PC-9 (cell line): ENCODE measurements at regions not wholly inside any gene's neighbourhood (a gene's known extent, or its start where the extent isn't known, plus 50 kb on each side); places are given as distances from the start of the nearest gene placed in this dataset.

Source experiments
- BruUV-seq: library from RNA; stranded (reverse); fragments of 400-500 nt; replicated peaks from 2 replicates; lab custom pipeline; 2021; lab: Mats Ljungman, UMichigan
- CTCF ChIA-PET: fragments of 300-600 bp; sonication (Branson Sonifier 250); formaldehyde crosslinking; loops from one replicate; lab custom pipeline; 2022; ENCODE audit warnings: antibody characterized with exemption; lab: Charles Lee
- POLR2A ChIA-PET: fragments of 300-600 bp; sonication (Branson Sonifier 250); formaldehyde crosslinking; loops from one replicate; lab custom pipeline; 2022; ENCODE audit warnings: antibody characterized with exemption; ENCODE audit not compliant: unreplicated experiment; lab: Charles Lee
- DNase-seq, 2 experiments: peaks; one replicate each; pipeline versions ENCODE4 v3.0.0 to v3.0.0-alpha.2; 2015 to 2022; ENCODE audit warnings: mixed read lengths in 1 of 2
- H2AFZ ChIP-seq: fragments of 200-600 bp; sonication (generic); 2 replicates; pipeline ENCODE4 v1.8.1; 2017; ENCODE audit warnings: antibody characterized with exemption
- H3F3A ChIP-seq: fragments of 200-600 bp; sonication (generic); 2 replicates; pipeline ENCODE4 v1.8.1; 2017; ENCODE audit warnings: antibody characterized with exemption, mild to moderate bottlenecking, low read depth; ENCODE audit not compliant: insufficient read depth
- H3K27ac ChIP-seq: fragments of 200-600 bp; sonication (generic); 2 replicates; pipeline ENCODE4 v1.6.1; 2016; ENCODE audit warnings: mixed run types
- H3K27me3 ChIP-seq: fragments of 200-600 bp; sonication (generic); 2 replicates; pipeline ENCODE4 v1.6.1; 2016; ENCODE audit warnings: low read depth, mixed run types; ENCODE audit not compliant: insufficient read depth
- H3K36me3 ChIP-seq: fragments of 200-600 bp; sonication (generic); 2 replicates; pipeline ENCODE4 v1.6.1; 2016; ENCODE audit warnings: low read depth, mixed run types
- H3K4me1 ChIP-seq: fragments of 200-600 bp; sonication (generic); replicated peaks from 2 replicates; pipeline ENCODE4 v1.6.1; 2016; ENCODE audit warnings: mixed run types; ENCODE audit not compliant: insufficient read depth
- H3K4me2 ChIP-seq: fragments of 200-600 bp; sonication (generic); 2 replicates; pipeline ENCODE4 v1.6.1; 2017; ENCODE audit warnings: mixed run types
- H3K4me3 ChIP-seq: fragments of 200-600 bp; sonication (generic); 2 replicates; pipeline ENCODE4 v1.6.1; 2016; ENCODE audit warnings: mixed run types
- H3K79me2 ChIP-seq: fragments of 200-600 bp; sonication (generic); 2 replicates; pipeline ENCODE4 v1.6.1; 2017; ENCODE audit warnings: low read depth, mixed run types
- H3K9me2 ChIP-seq: fragments of 200-600 bp; sonication (generic); 2 replicates; pipeline ENCODE4 v1.8.1; 2017; ENCODE audit warnings: mild to moderate bottlenecking; ENCODE audit not compliant: insufficient read depth
- H3K9me3 ChIP-seq: fragments of 200-600 bp; sonication (generic); 2 replicates; pipeline ENCODE4 v1.8.1; 2016; ENCODE audit warnings: low read depth; ENCODE audit not compliant: insufficient read depth
- H4K20me1 ChIP-seq: fragments of 200-600 bp; sonication (generic); 2 replicates; pipeline ENCODE4 v1.8.1; 2017; ENCODE audit not compliant: insufficient read depth
- CTCF ChIP-seq: fragments of 200-600 bp; sonication (generic); conservative IDR thresholded peaks from 2 replicates; pipeline ENCODE4 v1.6.1; 2017; ENCODE audit warnings: mixed run types, antibody characterized with exemption, mild to moderate bottlenecking, moderate library complexity
- EZH2 ChIP-seq: fragments of 200-600 bp; sonication (generic); IDR thresholded peaks from 2 replicates; pipeline ENCODE4 v1.8.0; 2017; ENCODE audit warnings: antibody characterized with exemption, low read depth
- intact Hi-C: fragments of 100-400 bp; cut with micrococcal nuclease; formaldehyde crosslinking; loops from one replicate; pipeline ENCODE4 v1.10.0; 2022; ENCODE audit not compliant: unreplicated experiment

DNA sequence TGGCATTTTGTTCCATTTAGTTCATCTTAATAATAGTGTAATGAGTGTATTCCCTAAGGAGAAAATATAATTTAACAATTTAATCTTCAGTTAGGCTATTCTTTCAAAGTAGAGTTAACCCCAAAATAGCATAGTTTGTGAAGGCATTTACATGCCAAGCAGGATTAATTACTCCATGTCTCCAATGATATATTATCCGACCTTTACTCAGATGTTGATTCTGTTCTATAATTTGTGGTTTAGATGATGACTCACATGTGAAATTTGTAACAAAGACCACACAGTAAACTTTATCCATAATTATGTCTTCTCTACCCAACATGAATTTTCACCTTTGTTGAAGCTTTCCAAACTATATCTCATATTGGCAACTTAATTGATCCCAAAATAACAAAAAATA, 2065.2 kb downstream of the MRPL39 start:
- Histone ChIP-seq H3F3A (no peaks in the 10 kb centered on the region), H3K9me2 (no peaks in the 10 kb centered on the region), H3K79me2 (no peaks in the 10 kb centered on the region), H4K20me1 (no peaks in the 10 kb centered on the region), H3K4me2 (no peak overlapping the region), H3K27ac (no peak overlapping the region), H3K4me3 (no peak overlapping the region), H2AFZ (no peak overlapping the region), H3K4me1 (no peaks in the 10 kb centered on the region), H3K27me3 (no peaks in the 10 kb centered on the region), H3K36me3 (no peaks in the 10 kb centered on the region), H3K9me3 (no peaks in the 10 kb centered on the region)
- ChIA-PET CTCF (no interaction called here), POLR2A (no interaction called here)
- TF ChIP-seq EZH2: no peak
- no peak for TF ChIP-seq CTCF
- no peak for DNase-seq
- BruUV-seq: no TSS peak
- intact Hi-C loops: no loop called here

DNA sequence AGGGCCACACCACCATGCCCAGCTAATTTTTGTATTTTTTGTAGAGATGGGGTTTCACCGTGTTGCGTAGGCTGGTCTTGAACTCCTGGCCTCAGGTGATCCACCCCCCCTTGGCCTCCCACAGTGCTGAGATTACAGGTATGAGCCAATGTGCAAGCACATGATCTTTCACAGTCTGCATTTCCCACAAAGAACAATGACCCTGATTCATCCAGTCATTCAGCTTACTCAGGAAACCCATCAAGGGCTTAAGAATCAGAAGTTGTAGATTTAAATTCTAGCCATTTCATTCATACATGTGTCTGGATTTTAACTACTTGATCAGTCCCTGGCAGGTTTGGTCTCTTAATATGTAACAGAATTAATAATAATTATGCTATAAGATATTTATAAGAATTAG, 2065.7 kb downstream of the MRPL39 start:
- H4K20me1 ChIP-seq: no peaks in the 10 kb centered on the region
- H3F3A ChIP-seq: no peaks in the 10 kb centered on the region
- no peak for TF ChIP-seq CTCF
- TF ChIP-seq EZH2: no peak
- no peaks in the 10 kb centered on the region for H3K4me1 ChIP-seq
- H3K27ac ChIP-seq: no peak overlapping the region
- H3K79me2 ChIP-seq: no peaks in the 10 kb centered on the region
- H3K36me3 ChIP-seq: no peaks in the 10 kb centered on the region
- H3K4me2 ChIP-seq: no peak overlapping the region
- ChIA-PET POLR2A (no interaction called here), CTCF (no interaction called here)
- no peaks in the 10 kb centered on the region for H3K9me3 ChIP-seq
- intact Hi-C loops: no loop called here
- BruUV-seq: no TSS peak
- H3K4me3 ChIP-seq: no peak overlapping the region
- DNase-seq: no peak
- no peaks in the 10 kb centered on the region for H3K27me3 ChIP-seq
- H2AFZ ChIP-seq: no peak overlapping the region
- no peaks in the 10 kb centered on the region for H3K9me2 ChIP-seq

DNA sequence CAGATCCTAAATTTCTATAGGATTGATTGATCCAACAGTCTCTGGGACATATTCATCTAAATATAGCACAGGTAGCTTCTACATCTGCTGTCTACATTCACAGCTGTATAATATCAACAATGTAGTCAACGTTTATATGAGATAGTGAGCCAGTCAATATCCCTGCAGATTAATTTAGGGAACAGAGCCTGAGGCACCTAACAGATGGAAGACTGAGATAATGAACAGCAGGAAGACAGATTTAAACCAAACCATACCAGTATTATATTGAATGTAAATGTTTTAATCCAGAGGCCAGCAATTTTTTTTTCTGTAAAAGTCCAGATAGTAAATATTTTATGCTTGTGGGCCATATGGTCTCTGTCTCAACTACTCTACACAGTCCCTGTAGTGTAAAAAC, 2072.4 kb downstream of the MRPL39 start:
- no peak overlapping the region for H3K27ac ChIP-seq
- H3K4me2 ChIP-seq: no peak overlapping the region
- H3K4me3 ChIP-seq: no peak overlapping the region
- intact Hi-C loops: no loop called here
- H3K4me1 ChIP-seq: no peaks in the 10 kb centered on the region
- H4K20me1 ChIP-seq: no peaks in the 10 kb centered on the region
- DNase-seq: no peak
- no peak overlapping the region for H2AFZ ChIP-seq
- POLR2A ChIA-PET: no interaction called here
- H3K9me3 ChIP-seq: no peaks in the 10 kb centered on the region
- BruUV-seq: no TSS peak
- no peak for TF ChIP-seq CTCF
- TF ChIP-seq EZH2: no peak
- CTCF ChIA-PET: no interaction called here
- H3K79me2 ChIP-seq: no peaks in the 10 kb centered on the region
- H3K9me2 ChIP-seq: no peaks in the 10 kb centered on the region
- H3F3A ChIP-seq: no peaks in the 10 kb centered on the region
- no peaks in the 10 kb centered on the region for H3K36me3 ChIP-seq
- H3K27me3 ChIP-seq: no peaks in the 10 kb centered on the region
